IPS-18a (cell line): ENCODE measurements at regions not wholly inside any gene's neighbourhood (a gene's known extent, or its start where the extent isn't known, plus 50 kb on each side); places are given as distances from the start of the nearest gene placed in this dataset.

Experiments
- H3K27ac ChIP-seq: one replicate; pipeline ENCODE4 v1.5.1; 2013; ENCODE audit warnings: low read length
- H3K27me3 ChIP-seq: one replicate; pipeline ENCODE4 v1.6.1; 2013; ENCODE audit warnings: mild to moderate bottlenecking, low read length; ENCODE audit not compliant: control insufficient read depth, insufficient read depth
- H3K36me3 ChIP-seq: one replicate; pipeline ENCODE4 v1.6.1; 2013; ENCODE audit warnings: low read depth, low read length; ENCODE audit not compliant: control insufficient read depth
- H3K4me1 ChIP-seq: one replicate; pipeline ENCODE4 v1.6.1; 2013; ENCODE audit warnings: low read depth, low read length; ENCODE audit not compliant: control insufficient read depth
- H3K4me3 ChIP-seq: one replicate; pipeline ENCODE4 v1.5.1; 2013; ENCODE audit warnings: low read length
- H3K9ac ChIP-seq: one replicate; pipeline ENCODE4 v1.6.1; 2013; ENCODE audit warnings: mild to moderate bottlenecking, low read length, moderate library complexity
- H3K9me3 ChIP-seq: one replicate; pipeline ENCODE4 v1.6.1; 2013; ENCODE audit warnings: low read depth, low read length; ENCODE audit not compliant: control insufficient read depth

GRCh38 chr17:33352526-33352925 lies 59.4 kb upstream of the ASIC2 start:
- no peak overlapping the region for H3K9ac ChIP-seq
- no peaks in the 10 kb centered on the region for H3K9me3 ChIP-seq
- H3K36me3 ChIP-seq: no peaks in the 10 kb centered on the region
- no peaks in the 10 kb centered on the region for H3K4me1 ChIP-seq
- no peak overlapping the region for H3K27ac ChIP-seq
- no peaks in the 10 kb centered on the region for H3K27me3 ChIP-seq
- H3K4me3 ChIP-seq: no peak overlapping the region

GRCh38 chr17:33356266-33356665 lies 63.2 kb upstream of the ASIC2 start:
- no peak overlapping the region for H3K4me3 ChIP-seq
- no peaks in the 10 kb centered on the region for H3K9me3 ChIP-seq
- no peak overlapping the region for H3K9ac ChIP-seq
- H3K27ac ChIP-seq: no peak overlapping the region
- H3K4me1 ChIP-seq: no peaks in the 10 kb centered on the region
- H3K27me3 ChIP-seq: no peaks in the 10 kb centered on the region
- no peaks in the 10 kb centered on the region for H3K36me3 ChIP-seq

DNA sequence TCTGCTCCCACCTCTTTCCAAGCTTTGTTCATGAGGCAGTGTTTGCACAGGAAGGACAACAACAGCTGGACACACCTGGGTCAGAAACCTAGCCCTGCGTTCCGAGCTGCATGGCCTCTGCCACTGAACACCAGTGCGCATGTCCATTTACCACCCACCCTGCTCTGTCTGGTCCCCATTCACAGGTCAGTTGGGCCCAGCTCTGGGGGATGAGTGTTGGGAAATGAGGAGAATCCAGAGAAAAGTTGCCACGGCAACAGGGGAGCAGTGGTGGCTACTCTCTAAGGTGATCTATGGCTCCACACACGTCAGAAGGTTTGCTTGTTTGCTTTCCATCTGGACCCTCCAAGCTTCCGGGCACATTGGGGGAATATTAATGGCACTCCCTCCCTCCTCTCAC lies 70.4 kb upstream of the ASIC2 start:
- Histone ChIP-seq H3K9ac (no peak overlapping the region), H3K36me3 (no peaks in the 10 kb centered on the region), H3K9me3 (no peaks in the 10 kb centered on the region), H3K4me3 (no peak overlapping the region), H3K4me1 (peaks cover 13% of the 10 kb centered on the region), H3K27me3 (no peaks in the 10 kb centered on the region), H3K27ac (no peak overlapping the region)

- peaks cover 28% of the 10 kb centered on the region for H3K4me1 ChIP-seq
- no peak overlapping the region for H3K4me3 ChIP-seq
- no peaks in the 10 kb centered on the region for H3K27me3 ChIP-seq
- no peak overlapping the region for H3K9ac ChIP-seq
- H3K27ac ChIP-seq: no peak overlapping the region
- H3K36me3 ChIP-seq: no peaks in the 10 kb centered on the region
- no peaks in the 10 kb centered on the region for H3K9me3 ChIP-seq
These were observed 73.9 kb upstream of the ASIC2 start for GRCh38 chr17:33366960-33367359.

- H3K27ac ChIP-seq: no peak overlapping the region
- no peaks in the 10 kb centered on the region for H3K9me3 ChIP-seq
- no peak overlapping the region for H3K9ac ChIP-seq
- H3K4me1 ChIP-seq: peaks cover 14% of the 10 kb centered on the region
- H3K4me3 ChIP-seq: no peak overlapping the region
- H3K36me3 ChIP-seq: no peaks in the 10 kb centered on the region
- no peaks in the 10 kb centered on the region for H3K27me3 ChIP-seq
These were observed 76.1 kb upstream of the ASIC2 start for GRCh38 chr17:33369149-33369548.

- H3K9me3 ChIP-seq: no peaks in the 10 kb centered on the region
- no peaks in the 10 kb centered on the region for H3K27me3 ChIP-seq
- H3K4me1 ChIP-seq: peaks cover 14% of the 10 kb centered on the region
- no peaks in the 10 kb centered on the region for H3K36me3 ChIP-seq
- H3K4me3 ChIP-seq: no peak overlapping the region
- no peak overlapping the region for H3K27ac ChIP-seq
- no peak overlapping the region for H3K9ac ChIP-seq
These were observed 76.8 kb upstream of the ASIC2 start for GRCh38 chr17:33369876-33370275.

DNA sequence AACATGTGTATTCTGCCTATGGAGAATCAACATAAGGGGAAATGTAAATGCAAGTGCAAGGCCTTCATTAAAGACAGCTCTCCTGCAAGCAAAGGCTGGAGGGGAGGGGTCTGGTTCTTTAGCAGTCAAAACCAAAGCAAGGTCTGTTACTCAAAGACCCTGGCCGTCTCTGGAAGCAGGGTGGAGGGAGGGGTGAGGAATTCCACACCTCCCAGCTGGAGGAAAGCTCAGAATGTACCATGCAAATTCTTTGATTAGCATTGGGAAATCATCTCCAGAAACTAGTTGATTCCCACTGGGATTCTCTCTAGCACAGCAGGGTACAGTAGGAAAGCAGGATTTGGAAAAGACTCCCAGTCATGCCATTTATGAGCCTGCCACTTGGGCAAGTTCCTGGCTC lies 77.3 kb upstream of the ASIC2 start:
- Histone ChIP-seq H3K4me3 (no peak overlapping the region), H3K27ac (no peak overlapping the region), H3K36me3 (no peaks in the 10 kb centered on the region), H3K9ac (no peak overlapping the region), H3K27me3 (no peaks in the 10 kb centered on the region), H3K9me3 (no peaks in the 10 kb centered on the region), H3K4me1 (peaks cover 14% of the 10 kb centered on the region)

- no peak overlapping the region for H3K4me3 ChIP-seq
- no peaks in the 10 kb centered on the region for H3K27me3 ChIP-seq
- H3K9ac ChIP-seq: no peak overlapping the region
- no peaks in the 10 kb centered on the region for H3K9me3 ChIP-seq
- H3K27ac ChIP-seq: no peak overlapping the region
- H3K36me3 ChIP-seq: no peaks in the 10 kb centered on the region
- H3K4me1 ChIP-seq: peaks cover 14% of the 10 kb centered on the region
These were observed 78.3 kb upstream of the ASIC2 start for GRCh38 chr17:33371377-33371776.

DNA sequence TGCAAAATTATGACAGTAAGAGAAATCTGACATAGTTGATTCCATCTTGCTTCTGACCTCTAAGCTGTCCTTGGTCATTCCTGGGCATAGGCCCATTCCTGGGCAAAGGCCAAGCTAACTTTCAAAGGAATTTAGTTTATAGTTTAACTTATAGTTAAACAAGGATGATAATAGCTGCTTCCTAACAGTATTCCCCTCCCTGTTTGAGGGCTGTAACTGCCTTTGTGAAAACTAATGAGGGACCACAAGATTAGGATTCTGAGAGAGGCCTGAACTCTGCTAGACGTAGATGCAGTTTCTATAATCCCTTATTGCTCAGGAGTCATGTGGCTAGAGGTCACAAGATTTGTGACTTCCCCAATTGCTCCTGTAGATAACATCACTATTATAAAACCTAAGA lies 80.2 kb upstream of the ASIC2 start:
- peaks cover 14% of the 10 kb centered on the region for H3K4me1 ChIP-seq
- no peak overlapping the region for H3K27ac ChIP-seq
- no peaks in the 10 kb centered on the region for H3K36me3 ChIP-seq
- no peaks in the 10 kb centered on the region for H3K9me3 ChIP-seq
- H3K27me3 ChIP-seq: no peaks in the 10 kb centered on the region
- H3K9ac ChIP-seq: no peak overlapping the region
- H3K4me3 ChIP-seq: no peak overlapping the region

GRCh38 chr17:33375103-33375502 lies 82.0 kb upstream of the ASIC2 start:
- H3K27me3 ChIP-seq: no peaks in the 10 kb centered on the region
- H3K9ac ChIP-seq: no peak overlapping the region
- H3K4me1 ChIP-seq: peaks cover 8% of the 10 kb centered on the region
- H3K4me3 ChIP-seq: no peak overlapping the region
- no peaks in the 10 kb centered on the region for H3K9me3 ChIP-seq
- no peak overlapping the region for H3K27ac ChIP-seq
- H3K36me3 ChIP-seq: no peaks in the 10 kb centered on the region

- Histone ChIP-seq H3K4me3 (no peak overlapping the region), H3K4me1 (peaks cover 6% of the 10 kb centered on the region), H3K9me3 (no peaks in the 10 kb centered on the region), H3K9ac (no peak overlapping the region), H3K27ac (no peak overlapping the region), H3K36me3 (no peaks in the 10 kb centered on the region), H3K27me3 (no peaks in the 10 kb centered on the region)
These were observed 82.7 kb upstream of the ASIC2 start for GRCh38 chr17:33375783-33376182.

- Histone ChIP-seq H3K4me1 (peaks cover 12% of the 10 kb centered on the region), H3K27ac (no peak overlapping the region), H3K9me3 (no peaks in the 10 kb centered on the region), H3K27me3 (no peaks in the 10 kb centered on the region), H3K9ac (no peak overlapping the region), H3K4me3 (no peak overlapping the region), H3K36me3 (no peaks in the 10 kb centered on the region)
These were observed 84.9 kb upstream of the ASIC2 start for GRCh38 chr17:33377837-33378595.
